ENCODE measurements at regions not wholly inside any gene's neighbourhood (a gene's known extent, or its start where the extent isn't known, plus 50 kb on each side); places are given as distances from the start of the nearest gene placed in this dataset.

- Mint-ChIP-seq H3K36me3 (no peaks in the 10 kb centered on the region), H3K9me3 (peaks cover 5% of the 10 kb centered on the region), H3K27me3 (no peaks in the 10 kb centered on the region), H3K4me1 (ENCODE audit: low read depth in 2 of 2) (no peaks in the 10 kb centered on the region), H3K27ac (no peak overlapping the region), H3K4me3 (no peak overlapping the region)
- DNase-seq (ENCODE audit: low spot score): no peak
- no peak for ATAC-seq
Observed at GRCh38 chr4:14225688-14226207, 598.2 kb upstream of the BOD1L1 start.

- H3K36me3 Mint-ChIP-seq: no peaks in the 10 kb centered on the region
- ATAC-seq (no peak), DNase-seq (ENCODE audit: low spot score) (no peak)
- no peaks in the 10 kb centered on the region for H3K27me3 Mint-ChIP-seq
- H3K27ac Mint-ChIP-seq: no peak overlapping the region
- no peaks in the 10 kb centered on the region for H3K4me1 Mint-ChIP-seq (ENCODE audit: low read depth in 2 of 2)
- H3K9me3 Mint-ChIP-seq: peaks cover 3% of the 10 kb centered on the region
- H3K4me3 Mint-ChIP-seq: no peak overlapping the region
Observed at GRCh38 chr4:14233126-14233525, 605.6 kb upstream of the BOD1L1 start.

GRCh38 chr4:14234307-14234706, 606.8 kb upstream of the BOD1L1 start:
- DNase-seq (ENCODE audit: low spot score) (no peak), ATAC-seq (no peak)
- H3K9me3 Mint-ChIP-seq: peaks cover 4% of the 10 kb centered on the region
- H3K4me3 Mint-ChIP-seq: no peak overlapping the region
- no peak overlapping the region for H3K27ac Mint-ChIP-seq
- H3K4me1 Mint-ChIP-seq (ENCODE audit: low read depth in 2 of 2): no peaks in the 10 kb centered on the region
- H3K36me3 Mint-ChIP-seq: no peaks in the 10 kb centered on the region
- no peaks in the 10 kb centered on the region for H3K27me3 Mint-ChIP-seq

GRCh38 chr4:14236359-14236758, 608.8 kb upstream of the BOD1L1 start:
- Mint-ChIP-seq H3K9me3 (peaks cover 7% of the 10 kb centered on the region), H3K36me3 (no peaks in the 10 kb centered on the region), H3K4me1 (ENCODE audit: low read depth in 2 of 2) (no peaks in the 10 kb centered on the region), H3K4me3 (no peak overlapping the region), H3K27me3 (no peaks in the 10 kb centered on the region), H3K27ac (no peak overlapping the region)
- ATAC-seq: no peak
- DNase-seq (ENCODE audit: low spot score): no peak

GRCh38 chr4:14237911-14238310, 610.4 kb upstream of the BOD1L1 start:
- peaks cover 7% of the 10 kb centered on the region for H3K9me3 Mint-ChIP-seq
- H3K27ac Mint-ChIP-seq: no peak overlapping the region
- ATAC-seq (no peak), DNase-seq (ENCODE audit: low spot score) (no peak)
- no peaks in the 10 kb centered on the region for H3K27me3 Mint-ChIP-seq
- no peak overlapping the region for H3K4me3 Mint-ChIP-seq
- H3K4me1 Mint-ChIP-seq (ENCODE audit: low read depth in 2 of 2): no peaks in the 10 kb centered on the region
- H3K36me3 Mint-ChIP-seq: no peaks in the 10 kb centered on the region

- DNase-seq (ENCODE audit: low spot score) (no peak), ATAC-seq (no peak)
- Mint-ChIP-seq H3K4me3 (no peak overlapping the region), H3K4me1 (ENCODE audit: low read depth in 2 of 2) (no peaks in the 10 kb centered on the region), H3K36me3 (no peaks in the 10 kb centered on the region), H3K27me3 (no peaks in the 10 kb centered on the region), H3K9me3 (peaks cover 7% of the 10 kb centered on the region), H3K27ac (no peak overlapping the region)
Observed at GRCh38 chr4:14241574-14241973, 614.0 kb upstream of the BOD1L1 start.

- no peaks in the 10 kb centered on the region for H3K27me3 Mint-ChIP-seq
- H3K27ac Mint-ChIP-seq: no peak overlapping the region
- DNase-seq (ENCODE audit: low spot score): no peak
- H3K36me3 Mint-ChIP-seq: no peaks in the 10 kb centered on the region
- no peak for ATAC-seq
- no peak overlapping the region for H3K4me3 Mint-ChIP-seq
- H3K4me1 Mint-ChIP-seq (ENCODE audit: low read depth in 2 of 2): no peaks in the 10 kb centered on the region
- peaks cover 9% of the 10 kb centered on the region for H3K9me3 Mint-ChIP-seq
Observed at GRCh38 chr4:14247767-14248166, 620.2 kb upstream of the BOD1L1 start.

GRCh38 chr4:14249226-14249625, 621.7 kb upstream of the BOD1L1 start:
- Mint-ChIP-seq H3K27ac (no peak overlapping the region), H3K36me3 (no peaks in the 10 kb centered on the region), H3K4me1 (ENCODE audit: low read depth in 2 of 2) (no peaks in the 10 kb centered on the region), H3K4me3 (no peak overlapping the region), H3K9me3 (peaks cover 13% of the 10 kb centered on the region), H3K27me3 (no peaks in the 10 kb centered on the region)
- DNase-seq (ENCODE audit: low spot score) (no peak), ATAC-seq (no peak)

- Mint-ChIP-seq H3K4me3 (no peak overlapping the region), H3K36me3 (no peaks in the 10 kb centered on the region), H3K4me1 (ENCODE audit: low read depth in 2 of 2) (no peaks in the 10 kb centered on the region), H3K9me3 (peaks cover 13% of the 10 kb centered on the region), H3K27me3 (no peaks in the 10 kb centered on the region), H3K27ac (no peak overlapping the region)
- ATAC-seq: no peak
- DNase-seq (ENCODE audit: low spot score): no peak
Observed at GRCh38 chr4:14254252-14254651, 626.7 kb upstream of the BOD1L1 start.

- H3K4me3 Mint-ChIP-seq: no peak overlapping the region
- H3K27ac Mint-ChIP-seq: no peak overlapping the region
- no peaks in the 10 kb centered on the region for H3K36me3 Mint-ChIP-seq
- ATAC-seq (no peak), DNase-seq (ENCODE audit: low spot score) (no peak)
- H3K9me3 Mint-ChIP-seq: peaks cover 13% of the 10 kb centered on the region
- no peaks in the 10 kb centered on the region for H3K4me1 Mint-ChIP-seq (ENCODE audit: low read depth in 2 of 2)
- no peaks in the 10 kb centered on the region for H3K27me3 Mint-ChIP-seq
Observed at GRCh38 chr4:14254926-14255325, 627.4 kb upstream of the BOD1L1 start.

GRCh38 chr4:14257903-14258302, 630.4 kb upstream of the BOD1L1 start:
- H3K27ac Mint-ChIP-seq: no peak overlapping the region
- peaks cover 10% of the 10 kb centered on the region for H3K9me3 Mint-ChIP-seq
- no peaks in the 10 kb centered on the region for H3K27me3 Mint-ChIP-seq
- DNase-seq (ENCODE audit: low spot score) (no peak), ATAC-seq (no peak)
- no peak overlapping the region for H3K4me3 Mint-ChIP-seq
- H3K36me3 Mint-ChIP-seq: no peaks in the 10 kb centered on the region
- no peaks in the 10 kb centered on the region for H3K4me1 Mint-ChIP-seq (ENCODE audit: low read depth in 2 of 2)

- no peak for DNase-seq (ENCODE audit: low spot score)
Observed at GRCh38 chr4:14259936-14260335, 632.4 kb upstream of the BOD1L1 start.

GRCh38 chr4:14260591-14260990, 633.1 kb upstream of the BOD1L1 start:
- Mint-ChIP-seq H3K9me3 (peaks cover 13% of the 10 kb centered on the region), H3K36me3 (no peaks in the 10 kb centered on the region), H3K4me3 (no peak overlapping the region), H3K4me1 (ENCODE audit: low read depth in 2 of 2) (no peaks in the 10 kb centered on the region), H3K27ac (no peak overlapping the region), H3K27me3 (peaks cover 0 to 2% of the 10 kb centered on the region in 2 donors)
- DNase-seq (ENCODE audit: low spot score) (no peak), ATAC-seq (no peak)

More at GRCh38 chr4:14259936-14260335, 632.4 kb upstream of the BOD1L1 start:
- Mint-ChIP-seq H3K9me3 (peaks cover 7% of the 10 kb centered on the region), H3K27ac (no peak overlapping the region), H3K36me3 (no peaks in the 10 kb centered on the region), H3K27me3 (no peaks in the 10 kb centered on the region), H3K4me1 (ENCODE audit: low read depth in 2 of 2) (no peaks in the 10 kb centered on the region), H3K4me3 (no peak overlapping the region)
- no peak for ATAC-seq

GRCh38 chr4:14262221-14262620, 634.7 kb upstream of the BOD1L1 start:
- Mint-ChIP-seq H3K27ac (no peak overlapping the region), H3K9me3 (peaks cover 16% of the 10 kb centered on the region), H3K36me3 (no peaks in the 10 kb centered on the region), H3K27me3 (peaks cover 0 to 2% of the 10 kb centered on the region in 2 donors), H3K4me1 (ENCODE audit: low read depth in 2 of 2) (no peaks in the 10 kb centered on the region), H3K4me3 (no peak overlapping the region)
- DNase-seq (ENCODE audit: low spot score): no peak
- no peak for ATAC-seq

- H3K36me3 Mint-ChIP-seq: no peaks in the 10 kb centered on the region
- H3K4me1 Mint-ChIP-seq (ENCODE audit: low read depth in 2 of 2): no peaks in the 10 kb centered on the region
- DNase-seq (ENCODE audit: low spot score) (no peak), ATAC-seq (no peak)
- H3K27ac Mint-ChIP-seq: no peak overlapping the region
- peaks cover 16% of the 10 kb centered on the region for H3K9me3 Mint-ChIP-seq
- no peak overlapping the region for H3K4me3 Mint-ChIP-seq
- peaks cover 0 to 2% of the 10 kb centered on the region in 2 donors for H3K27me3 Mint-ChIP-seq
Observed at GRCh38 chr4:14264437-14264836, 636.9 kb upstream of the BOD1L1 start.
